Left renal cortex interstitium (tissue), 4 donors: ENCODE measurements at regions not wholly inside any gene's neighbourhood (a gene's known extent, or its start where the extent isn't known, plus 50 kb on each side); places are given as distances from the start of the nearest gene placed in this dataset.
"Not testable (repeated sequence)": the region's sequence is repeated elsewhere in the genome, so short reads cannot be mapped to it uniquely, and the experiment has no call there.

Source experiments
- DNase-seq, 4 donors: peaks; one replicate each; pipeline ENCODE4 v3.0.0-alpha.2; 2013; ENCODE audit warnings: low read depth in 4 of 4, low spot score in 2 of 4, missing footprints in 1 of 4

DNA sequence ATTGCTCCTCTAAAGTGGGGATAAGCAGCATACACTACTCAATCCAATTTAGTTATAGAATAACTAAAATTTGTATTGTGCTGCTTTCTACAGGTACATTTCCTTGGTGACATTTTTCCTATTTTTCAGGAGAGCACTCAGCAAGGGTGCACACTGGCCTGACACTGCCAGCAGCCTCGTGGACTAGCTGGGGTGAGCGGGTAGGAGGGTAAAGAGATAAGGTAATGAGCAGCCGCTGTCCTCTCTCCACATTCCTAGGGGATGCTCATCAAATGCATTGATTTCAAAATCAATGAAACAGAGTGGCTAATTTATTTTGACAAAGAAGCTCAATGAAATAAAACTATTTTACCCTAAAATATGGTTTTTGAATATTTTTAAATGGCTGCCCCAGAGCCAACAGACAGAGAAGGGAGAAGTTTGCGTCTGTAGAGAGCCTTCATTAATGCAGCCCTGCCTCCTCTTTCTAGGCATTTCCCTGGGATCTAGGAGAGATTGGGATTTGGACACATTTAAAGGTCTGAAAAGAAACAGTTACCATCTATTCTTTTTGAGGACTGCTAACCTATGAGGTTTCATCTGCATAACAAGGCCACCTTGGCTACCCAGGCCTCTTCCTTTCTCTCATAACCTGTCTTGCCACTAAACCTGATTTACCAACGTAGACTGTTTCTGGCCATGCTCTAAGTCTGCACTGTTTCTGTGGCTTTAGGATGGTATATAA, 561.0 kb downstream of the IPMK start:
- no peak for DNase-seq

- DNase-seq: no peak
Observed at GRCh38 chr10:57706016-57706415, 561.7 kb downstream of the IPMK start.

DNA sequence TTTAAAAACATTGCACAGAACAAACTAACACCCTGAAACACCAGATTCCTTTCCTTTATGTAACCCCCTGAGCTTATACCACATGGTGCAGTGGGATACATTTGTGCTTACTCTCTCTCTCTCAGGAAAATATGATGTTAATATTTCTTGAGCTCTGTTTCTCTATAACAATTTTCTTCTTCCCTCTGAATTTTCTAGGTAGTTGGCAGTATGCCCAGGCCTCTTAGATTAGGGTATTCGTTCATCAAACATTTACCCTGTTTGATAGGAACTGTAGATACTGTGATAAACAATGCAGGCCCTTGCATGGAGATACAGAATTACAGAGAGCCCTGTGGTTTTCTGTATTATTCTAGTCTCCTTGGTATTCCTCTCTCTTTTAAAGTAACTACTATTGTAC, 567.8 kb downstream of the IPMK start:
- DNase-seq: no peak

DNA sequence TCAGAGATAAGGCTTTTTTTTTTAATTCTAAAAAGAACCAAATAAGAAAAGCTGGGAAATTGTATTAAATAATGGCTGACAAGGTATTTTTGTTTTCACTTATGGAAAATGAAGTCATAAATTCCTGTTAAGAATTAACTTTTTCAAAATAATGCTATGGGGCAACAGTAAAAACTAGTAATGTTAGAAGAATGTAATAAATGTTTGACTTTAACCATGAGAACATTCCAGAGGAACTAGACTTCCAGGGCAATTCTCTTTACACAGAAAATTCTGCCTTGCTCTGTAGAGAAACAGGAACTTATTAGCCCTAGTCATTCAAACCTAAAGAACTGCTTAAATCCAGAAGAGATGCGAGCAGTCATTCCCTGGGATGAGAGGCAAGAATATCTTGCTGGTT, 571.1 kb downstream of the IPMK start:
- DNase-seq: no peak

DNA sequence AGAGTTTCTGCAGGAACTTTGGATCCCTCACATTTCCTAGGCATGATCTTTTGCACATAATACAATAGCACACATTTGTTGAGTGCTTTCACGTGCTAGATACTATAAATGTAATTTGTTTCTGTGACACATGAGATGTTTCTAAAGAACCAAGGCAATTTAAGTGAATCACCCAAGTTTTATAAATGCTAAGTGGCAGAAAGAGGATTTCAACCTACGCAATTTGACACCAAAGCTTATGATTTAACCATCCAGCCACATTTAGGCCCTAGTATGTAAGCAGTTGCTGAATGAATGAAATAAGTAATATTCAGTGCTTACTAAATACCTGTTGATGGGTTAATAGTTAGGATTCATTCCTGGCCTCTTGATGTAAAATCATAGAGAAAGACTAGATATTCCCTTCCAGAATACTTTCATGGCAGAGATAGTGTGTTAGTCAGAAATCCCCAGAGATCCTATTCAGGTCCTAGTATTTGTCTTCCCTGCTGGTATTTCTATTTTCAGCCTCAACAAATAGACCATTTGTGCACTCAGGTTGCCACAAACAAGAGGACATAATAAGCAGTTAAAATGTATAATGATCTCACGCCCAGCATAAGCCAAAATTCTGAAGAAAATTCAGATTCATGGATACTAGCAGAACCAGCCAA, 572.6 kb downstream of the IPMK start:
- no peak for DNase-seq

DNA sequence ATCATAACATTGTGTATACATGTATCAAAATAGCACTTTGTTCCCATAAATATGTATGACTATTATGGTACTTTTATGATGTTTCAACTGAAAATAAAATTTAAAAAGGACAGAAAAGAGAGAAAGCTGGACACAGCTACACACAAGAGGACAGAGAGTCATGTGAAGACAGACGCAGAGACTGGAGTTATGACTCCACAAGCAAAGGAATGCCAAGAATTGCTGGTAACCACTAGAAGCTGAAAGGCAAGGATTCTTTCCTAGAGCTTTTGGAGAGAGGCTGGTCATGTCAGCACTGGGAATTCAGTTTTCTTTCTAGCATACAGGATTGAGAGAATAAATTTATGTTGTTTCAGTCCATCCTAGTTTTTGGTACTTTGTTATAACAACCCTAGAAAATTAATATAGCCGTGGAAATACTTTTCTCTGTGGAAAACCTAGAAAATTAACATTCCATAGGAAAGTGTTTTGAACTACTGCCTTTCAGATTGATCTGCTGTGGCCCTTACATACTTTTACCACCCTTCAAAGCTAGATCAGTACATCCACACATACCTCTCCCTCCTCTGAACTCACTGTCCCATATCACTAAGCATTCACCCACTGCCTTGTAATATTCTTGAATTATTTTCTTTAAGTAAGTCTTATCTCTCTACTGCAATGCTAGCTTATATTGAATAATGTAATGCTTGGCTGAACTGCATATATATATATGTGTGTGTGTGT, 575.3 kb downstream of the IPMK start:
- DNase-seq: no peak

- no peak for DNase-seq
Observed at GRCh38 chr10:57689596-57690297, 577.9 kb downstream of the IPMK start.

GRCh38 chr10:57679916-57680315, 587.8 kb downstream of the IPMK start:
- no peak for DNase-seq

DNA sequence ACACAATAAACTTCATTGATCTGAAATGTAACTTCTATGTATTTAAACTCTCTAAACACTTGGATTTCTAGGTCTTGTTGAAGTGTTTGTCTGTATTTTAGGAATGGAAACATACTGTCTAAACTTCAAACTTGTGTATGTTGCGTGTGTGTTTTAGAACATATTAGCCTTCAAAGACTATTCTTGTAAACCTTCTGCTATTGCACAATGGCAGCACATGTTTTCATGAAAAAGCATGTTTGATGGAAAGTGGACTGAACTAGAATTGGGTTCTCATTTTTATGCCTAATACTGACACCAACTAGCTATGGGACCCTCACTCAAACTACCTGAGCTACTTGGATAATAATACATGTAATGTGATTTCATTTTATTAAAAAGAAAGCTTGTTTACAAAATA, 592.6 kb downstream of the IPMK start:
- DNase-seq: no peak

GRCh38 chr10:57673446-57673960, 594.2 kb downstream of the IPMK start:
- no peak for DNase-seq

DNA sequence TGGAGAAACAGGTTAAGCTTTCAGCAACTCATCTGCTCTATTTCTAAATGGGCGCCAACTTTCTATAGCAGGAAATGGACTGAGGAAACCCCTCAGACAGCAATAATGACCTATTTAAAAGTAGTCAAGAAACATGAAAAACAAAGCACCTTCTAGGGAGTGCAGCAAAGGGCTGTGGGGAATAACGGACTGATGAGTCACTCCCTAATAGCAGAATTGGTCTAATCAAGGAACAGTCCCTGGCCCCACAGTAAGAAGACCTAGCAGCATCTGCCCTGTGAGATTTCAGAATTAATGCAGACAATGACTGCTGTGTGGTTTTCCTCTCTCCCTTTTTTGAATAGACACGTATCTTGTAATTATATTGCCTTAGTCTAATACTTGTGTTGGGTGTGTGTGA, 602.9 kb downstream of the IPMK start:
- no peak for DNase-seq

DNA sequence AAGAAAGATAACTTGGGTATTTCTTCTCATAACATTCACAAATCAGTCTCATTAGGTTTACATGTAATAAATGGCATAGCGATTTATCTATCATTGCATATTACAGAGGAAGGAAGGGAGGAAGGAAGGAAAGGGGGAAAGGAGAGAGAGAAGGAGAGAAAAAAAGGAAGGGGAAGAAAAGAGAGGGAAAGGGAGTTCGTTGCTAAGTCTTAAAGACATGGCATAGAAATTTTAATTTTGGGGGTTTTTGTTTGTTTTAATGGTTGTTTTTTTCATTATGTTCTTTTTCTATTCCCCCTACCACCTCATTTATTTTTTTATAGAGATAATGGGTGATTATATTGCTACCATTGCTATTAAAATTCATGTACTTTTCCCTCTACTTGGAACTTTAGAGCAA, 604.3 kb downstream of the IPMK start:
- DNase-seq: no peak

DNA sequence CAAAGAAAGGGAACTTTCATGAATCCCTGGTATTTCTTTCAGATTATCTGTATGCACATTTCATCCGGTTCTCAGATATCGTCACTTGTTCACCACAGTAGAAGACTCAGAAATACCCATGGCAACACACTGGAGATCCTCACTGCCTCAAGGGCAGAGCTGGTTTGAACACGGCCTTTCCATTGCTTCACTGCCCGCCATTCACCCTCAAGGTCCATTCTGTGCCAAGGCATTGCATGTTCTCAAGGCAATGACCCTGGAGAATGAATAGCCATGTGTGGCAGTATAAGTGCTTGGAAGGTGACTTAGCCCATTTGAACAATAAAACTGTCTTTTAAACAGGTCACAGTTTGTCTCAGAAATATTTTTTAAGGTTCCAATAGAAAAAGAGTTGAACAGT, 606.5 kb downstream of the IPMK start:
- DNase-seq: no peak

DNA sequence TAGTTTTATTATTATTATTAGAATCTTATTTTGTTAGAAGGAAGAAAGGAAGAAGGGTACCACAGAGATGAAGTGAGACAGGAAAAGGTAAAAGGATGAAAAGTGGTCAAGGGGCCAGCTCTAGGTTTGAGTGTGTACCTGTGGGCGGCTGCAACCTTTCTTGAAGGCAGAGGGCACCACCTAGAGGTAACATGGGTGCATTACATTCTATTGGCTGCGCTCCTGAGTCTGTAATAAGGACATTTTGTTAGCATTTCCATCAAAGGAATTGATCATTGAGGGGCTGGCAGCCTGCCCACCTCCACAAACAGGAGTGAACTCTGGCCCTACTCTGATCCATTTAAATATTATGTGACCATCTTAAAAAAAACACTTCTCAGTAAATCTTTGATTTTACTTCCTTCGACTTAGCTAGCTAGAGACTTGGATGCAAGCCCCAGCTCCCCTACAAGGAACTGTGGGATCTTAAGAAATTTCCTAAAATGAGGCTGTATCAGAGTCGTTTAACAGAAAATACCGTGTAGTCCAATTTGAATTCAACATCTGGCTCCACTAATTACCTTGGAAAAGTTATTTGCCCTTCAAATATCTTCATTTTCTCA, 610.4 kb downstream of the IPMK start:
- peak in 3 of 4 donors; percentile 7 to 25 (median 18) for DNase-seq

DNA sequence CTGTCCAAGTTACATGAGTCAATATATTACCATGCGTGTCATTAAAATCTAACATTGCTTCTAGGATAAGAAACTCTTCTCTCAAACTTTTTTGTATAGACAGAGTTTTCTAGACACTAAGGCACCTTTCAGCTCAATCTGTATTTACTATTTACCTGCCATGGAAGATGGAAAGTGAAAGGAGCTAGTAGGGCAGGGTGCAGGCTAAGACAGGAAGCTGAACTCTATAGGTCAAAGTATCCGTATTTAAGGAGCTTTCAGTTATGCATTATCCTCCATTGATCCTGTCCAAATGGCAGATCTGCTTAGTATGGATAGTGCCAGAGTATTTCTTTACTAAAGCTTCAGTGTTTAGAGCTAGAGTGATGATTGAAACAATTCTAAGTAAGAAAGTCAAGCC, 612.8 kb downstream of the IPMK start:
- DNase-seq: no peak

DNA sequence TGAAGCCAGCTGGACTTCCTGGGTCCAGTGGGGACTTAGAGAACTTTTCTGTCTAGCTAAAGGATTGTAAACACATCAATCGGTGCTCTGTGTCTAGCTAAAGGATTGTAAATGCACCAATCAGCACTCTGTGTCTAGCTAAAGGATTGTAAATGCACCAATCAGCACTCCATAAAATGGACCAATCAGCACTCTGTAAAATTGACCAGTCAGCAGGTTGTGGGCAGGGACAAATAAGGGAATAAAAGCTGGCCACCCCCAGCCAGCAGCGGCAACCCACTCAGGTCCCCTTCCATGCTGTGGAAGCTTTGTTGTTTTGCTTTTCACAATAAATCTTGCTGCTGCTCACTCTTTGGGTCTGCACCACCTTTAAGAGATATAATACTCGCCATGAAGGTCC, 622.6 kb downstream of the IPMK start:
- DNase-seq: not testable (repeated sequence)

GRCh38 chr10:57638411-57638810, 629.3 kb downstream of the IPMK start:
- DNase-seq: no peak

- peak in 2 of 4 donors; percentile 8 to 23 for DNase-seq
Observed at GRCh38 chr10:57628592-57629284, 639.0 kb downstream of the IPMK start.

DNA sequence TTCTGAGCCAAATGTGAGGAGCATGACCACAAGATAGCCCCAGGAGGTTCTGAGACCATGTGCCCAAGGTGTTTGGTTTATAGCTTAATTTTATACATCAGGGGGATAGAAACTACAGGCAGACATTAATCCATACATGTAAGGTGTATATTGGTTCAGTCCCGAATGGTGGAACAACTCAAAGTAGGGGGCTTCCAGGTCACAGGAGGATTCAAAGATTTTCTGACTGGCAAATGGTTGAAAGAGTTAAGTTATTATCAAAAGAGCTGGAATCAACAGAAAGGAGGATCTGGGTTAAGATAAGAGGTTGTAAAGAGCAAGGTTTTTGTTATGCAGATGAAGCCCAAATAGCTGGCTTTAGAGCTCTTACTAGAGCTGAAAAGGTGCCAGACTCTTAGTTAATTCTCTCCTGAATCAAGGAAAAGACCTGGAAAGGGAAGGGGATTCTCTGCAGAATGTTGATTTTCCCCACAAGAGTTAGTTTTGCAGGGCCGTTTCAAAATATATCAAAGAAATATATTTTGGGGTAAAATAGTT, 640.0 kb downstream of the IPMK start:
- DNase-seq: no peak
